GM12878 (cell line): ENCODE measurements at regions not wholly inside any gene's neighbourhood (a gene's known extent, or its start where the extent isn't known, plus 50 kb on each side); places are given as distances from the start of the nearest gene placed in this dataset.

Experiments
- ATF3 ChIP-seq: IDR thresholded peaks from 2 replicates; pipeline ENCODE4 v1.6.1; 2011; ENCODE audit warnings: low read depth, mild to moderate bottlenecking, low read length, moderate library complexity, borderline replicate concordance; ENCODE audit errors: extremely low read depth
- BRCA1 ChIP-seq: IDR thresholded peaks from 2 replicates; pipeline ENCODE4 v1.6.1; 2011; ENCODE audit warnings: low read depth, low read length, improper control_type of control experiment
- CTCF ChIP-seq, 3 experiments: IDR thresholded peaks in 2 of 3; conservative IDR thresholded peaks in 1 of 3; 2 replicates each; pipeline ENCODE4 v1.5.1; 2011; ENCODE audit warnings: low read depth in 3 of 3, low read length in 3 of 3, mild to moderate bottlenecking in 3 of 3, control low read depth in 2 of 3, moderate library complexity in 2 of 3, inconsistent platforms in 1 of 3, mixed read lengths in 1 of 3; ENCODE audit not compliant: control insufficient read depth in 2 of 3, insufficient read depth in 1 of 3; ENCODE audit errors: extremely low read depth in 1 of 3
- ELK1 ChIP-seq: IDR thresholded peaks from 2 replicates; pipeline ENCODE4 v1.6.1; 2012; ENCODE audit warnings: low read depth, low read length, improper control_type of control experiment
- KLF5 ChIP-seq: fragments of 450-650 bp; IDR thresholded peaks from 2 replicates; pipeline ENCODE4 v1.6.1; 2014; ENCODE audit warnings: mild to moderate bottlenecking; ENCODE audit not compliant: partially characterized antibody
- MAX ChIP-seq: IDR thresholded peaks from 2 replicates; pipeline ENCODE4 v1.6.1; 2012; ENCODE audit warnings: low read depth, low read length, improper control_type of control experiment

- TF ChIP-seq KLF5 (no peak), BRCA1 (no peak), ELK1 (no peak), CTCF (IDR thresholded peaks at IDR 0.05 in 2 of 3, conservative IDR thresholded peaks at IDR 0.05 in 1 of 3; ENCODE audit: control insufficient read depth in 2 of 3, extremely low read depth in 1 of 3, insufficient read depth in 1 of 3, low read depth in 3 of 3, low read length in 3 of 3) (no peak), ATF3 (no peak), MAX (no peak)
Observed at GRCh38 chr20:43776691-43777090, 49.9 kb upstream of the GTSF1L start.
